Activated CD4-positive, alpha-beta T cell treated with anti-CD3 and anti-CD28 coated beads, Interleukin-2, amount 50 U/mL, for 4 hours (primary cell): ENCODE measurements at regions not wholly inside any gene's neighbourhood (a gene's known extent, or its start where the extent isn't known, plus 50 kb on each side); places are given as distances from the start of the nearest gene placed in this dataset.
"Not testable (repeated sequence)": the region's sequence is repeated elsewhere in the genome, so short reads cannot be mapped to it uniquely, and the experiment has no call there.

Source experiments
- DNase-seq, 2 experiments: peaks; one replicate each; pipeline ENCODE4 v3.0.0-alpha.2; 2020

- DNase-seq, result no peak
Observed at GRCh38 chr2:58501371-58502160, 260.4 kb upstream of the FANCL start.

GRCh38 chr2:58497168-58497567 is 256.0 kb upstream of the FANCL start:
- DNase-seq, result no peak

GRCh38 chr2:58495806-58496205 is 254.7 kb upstream of the FANCL start:
- no peak for DNase-seq

- DNase-seq, result no peak
Observed at GRCh38 chr2:58494071-58494501, 253.0 kb upstream of the FANCL start.

- no peak for DNase-seq
Observed at GRCh38 chr2:58484629-58485028, 243.5 kb upstream of the FANCL start.

GRCh38 chr2:58484221-58484620 is 243.1 kb upstream of the FANCL start:
- no peak for DNase-seq

GRCh38 chr2:58483307-58483706 is 242.2 kb upstream of the FANCL start:
- DNase-seq, result no peak

- no peak for DNase-seq
Observed at GRCh38 chr2:58481670-58482069, 240.5 kb upstream of the FANCL start.

GRCh38 chr2:58480141-58480540 is 239.0 kb upstream of the FANCL start:
- no peak for DNase-seq

- no peak for DNase-seq
Observed at GRCh38 chr2:58479535-58480140, 238.5 kb upstream of the FANCL start.

GRCh38 chr2:58476556-58476955 is 235.4 kb upstream of the FANCL start:
- DNase-seq, result no peak

- no peak for DNase-seq
Observed at GRCh38 chr2:58475756-58476155, 234.6 kb upstream of the FANCL start.

GRCh38 chr2:58473165-58473564 is 232.0 kb upstream of the FANCL start:
- no peak for DNase-seq

- no peak for DNase-seq
Observed at GRCh38 chr2:58466804-58467203, 225.7 kb upstream of the FANCL start.

GRCh38 chr2:58466021-58466420 is 224.9 kb upstream of the FANCL start:
- DNase-seq, result not testable (repeated sequence)

GRCh38 chr2:58460670-58461069 is 219.5 kb upstream of the FANCL start:
- DNase-seq, result no peak

GRCh38 chr2:58449286-58450010 is 208.3 kb upstream of the FANCL start:
- DNase-seq, result no peak

GRCh38 chr2:58448845-58449244 is 207.7 kb upstream of the FANCL start:
- DNase-seq, result no peak

GRCh38 chr2:58448065-58448507 is 207.0 kb upstream of the FANCL start:
- no peak for DNase-seq

GRCh38 chr2:58447586-58447985 is 206.5 kb upstream of the FANCL start:
- DNase-seq, result no peak

GRCh38 chr2:58441643-58442042 is 200.5 kb upstream of the FANCL start:
- DNase-seq, result no peak

GRCh38 chr2:58436872-58437271 is 195.7 kb upstream of the FANCL start:
- DNase-seq, result no peak

- no peak for DNase-seq
Observed at GRCh38 chr2:58435246-58435645, 194.1 kb upstream of the FANCL start.

GRCh38 chr2:58434692-58435091 is 193.6 kb upstream of the FANCL start:
- DNase-seq, result no peak
